Cardiac fibroblast (primary cell): ENCODE measurements at regions not wholly inside any gene's neighbourhood (a gene's known extent, or its start where the extent isn't known, plus 50 kb on each side); places are given as distances from the start of the nearest gene placed in this dataset.

Experiments
- DNase-seq, 2 donors: peaks; one replicate each; pipeline versions ENCODE4 v3.0.0 to v3.0.0-alpha.2; 2010; ENCODE audit warnings: low read depth in 2 of 2
- H3K4me3 ChIP-seq, 2 donors: replicated peaks in 1 of 2; 1 replicate in 1 of 2; 2 replicates in 1 of 2; pipeline ENCODE4 v1.5.1; 2011; ENCODE audit warnings: low read depth in 2 of 2, low read length in 2 of 2, mild to moderate bottlenecking in 2 of 2, moderate library complexity in 1 of 2
- CTCF ChIP-seq: IDR thresholded peaks from one replicate; pipeline ENCODE4 v1.5.1; 2011; ENCODE audit warnings: low read depth, mild to moderate bottlenecking, low read length, inconsistent platforms

DNA sequence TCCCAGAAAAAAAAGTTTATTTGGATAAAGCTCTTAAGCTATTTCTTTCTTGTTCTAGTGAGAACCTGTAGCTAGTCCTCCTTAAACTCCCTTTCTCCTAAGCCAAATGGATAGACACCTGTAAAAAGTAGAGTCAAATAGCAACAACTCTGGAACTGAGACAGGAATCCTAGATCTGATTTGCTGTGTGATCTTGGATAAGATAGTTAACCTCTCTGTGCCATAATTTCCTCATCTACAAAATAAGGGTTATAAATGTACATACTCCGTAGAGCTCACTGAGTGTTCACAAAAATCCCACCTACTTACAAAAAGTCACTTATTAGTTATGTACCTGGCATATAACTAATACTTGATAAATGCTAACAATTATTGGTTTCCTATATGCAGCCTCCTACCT is 270.3 kb downstream of the ABCC12 start:
- DNase-seq, result no peak
- no peak overlapping the region for H3K4me3 ChIP-seq
- TF ChIP-seq CTCF, result no peak

- no peak overlapping the region for H3K4me3 ChIP-seq
- DNase-seq, result no peak
- TF ChIP-seq CTCF, result no peak
Measured at GRCh38 chr16:47884116-47884725, 271.6 kb downstream of the ABCC12 start.

GRCh38 chr16:47881574-47881973 is 274.2 kb downstream of the ABCC12 start:
- TF ChIP-seq CTCF, result no peak
- DNase-seq, result no peak
- no peak overlapping the region for H3K4me3 ChIP-seq

DNA sequence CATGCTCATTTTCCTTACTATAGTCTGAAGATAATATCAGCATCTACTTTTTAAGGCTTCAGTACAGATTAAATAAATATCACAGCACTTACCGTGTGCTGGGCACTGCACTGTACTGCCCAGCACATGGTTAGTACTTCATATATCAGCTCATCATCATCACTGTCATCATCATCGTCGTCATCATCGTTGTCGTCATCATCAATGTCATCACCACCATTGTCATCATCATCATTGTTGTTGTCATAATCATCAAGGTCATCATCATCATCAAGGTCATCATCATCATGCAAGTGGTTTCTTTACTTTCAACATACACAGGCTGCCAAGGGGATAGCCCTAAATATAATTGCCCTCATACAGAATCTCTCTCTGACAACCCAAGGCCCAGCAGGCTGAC is 275.1 kb downstream of the ABCC12 start:
- no peak for DNase-seq
- TF ChIP-seq CTCF, result no peak
- no peak overlapping the region for H3K4me3 ChIP-seq

- TF ChIP-seq CTCF, result no peak
- H3K4me3 ChIP-seq, result no peak overlapping the region
- DNase-seq, result no peak
Measured at GRCh38 chr16:47877166-47877565, 278.6 kb downstream of the ABCC12 start.

DNA sequence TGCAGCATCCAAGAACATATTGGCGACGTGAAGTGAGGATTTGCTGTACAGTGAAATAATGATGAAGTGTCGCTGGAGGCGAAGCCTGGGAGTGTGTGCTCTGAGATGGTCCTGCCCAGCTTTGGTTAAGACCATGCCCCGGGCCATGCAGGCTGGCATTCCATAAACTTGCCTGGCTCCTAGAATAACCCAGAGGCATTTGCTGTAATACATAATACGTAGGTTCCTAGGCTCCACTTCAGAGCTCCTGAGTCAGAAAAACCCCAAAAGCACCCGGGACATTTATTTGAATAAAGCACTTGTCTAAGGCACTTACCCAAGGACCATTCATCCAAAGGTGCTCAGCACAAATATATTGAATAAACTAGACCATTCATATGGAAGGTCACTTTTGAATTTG is 279.3 kb downstream of the ABCC12 start:
- no peak for DNase-seq
- TF ChIP-seq CTCF, result no peak
- H3K4me3 ChIP-seq, result no peak overlapping the region

DNA sequence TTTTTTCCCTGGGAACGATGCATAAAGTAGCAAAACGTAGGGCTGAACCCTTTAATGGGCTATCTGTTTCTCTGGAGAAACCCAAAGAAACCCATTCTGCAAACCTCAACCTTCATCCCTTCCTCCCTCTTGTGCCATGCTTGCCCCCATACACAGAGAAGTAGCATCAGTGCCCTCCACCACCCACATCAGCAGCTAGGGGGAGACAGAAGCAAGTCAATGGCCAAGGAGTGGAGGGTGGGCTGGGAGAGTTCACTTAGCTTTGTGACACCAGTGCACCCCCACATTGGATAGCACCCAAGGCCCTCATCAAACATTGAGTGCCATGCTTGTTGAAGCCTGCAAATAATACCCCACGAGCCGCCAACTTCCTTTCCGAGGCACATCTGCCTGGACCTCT is 282.4 kb downstream of the ABCC12 start:
- DNase-seq, result no peak
- peak; percentile 23 for TF ChIP-seq CTCF

More for the DNA sequence above, 282.4 kb downstream of the ABCC12 start:
- no peak overlapping the region for H3K4me3 ChIP-seq
